IPS DF 6.9 (cell line): ENCODE measurements at regions not wholly inside any gene's neighbourhood (a gene's known extent, or its start where the extent isn't known, plus 50 kb on each side); places are given as distances from the start of the nearest gene placed in this dataset.

Experiments
- DNase-seq: peaks from one replicate; pipeline ENCODE4 v3.0.0-alpha.2; 2013; ENCODE audit warnings: low read depth, low spot score
- H3K27ac ChIP-seq: one replicate; pipeline ENCODE4 v1.5.1; 2013; ENCODE audit warnings: low read length, control low read depth
- H3K27me3 ChIP-seq: 2 replicates; pipeline ENCODE4 v1.6.1; 2013; ENCODE audit warnings: mild to moderate bottlenecking, low read length; ENCODE audit not compliant: control insufficient read depth, insufficient read depth
- H3K36me3 ChIP-seq: 2 replicates; pipeline ENCODE4 v1.6.1; 2013; ENCODE audit warnings: low read length; ENCODE audit not compliant: control insufficient read depth, insufficient read depth
- H3K4me1 ChIP-seq: 2 replicates; pipeline ENCODE4 v1.6.1; 2013; ENCODE audit warnings: low read length; ENCODE audit not compliant: control insufficient read depth, insufficient read depth
- H3K4me3 ChIP-seq: 2 replicates; pipeline ENCODE4 v1.5.1; 2013; ENCODE audit warnings: mild to moderate bottlenecking, low read length
- H3K9me3 ChIP-seq: 2 replicates; pipeline ENCODE4 v1.6.1; 2013; ENCODE audit warnings: low read length, inconsistent platforms; ENCODE audit not compliant: control insufficient read depth, insufficient read depth
- WGBS: extraction: QIAGEN DNeasy Blood & Tissue Kit; methylation state at CpG from one replicate; pipeline ENCODE4 v1.1.7; 2013; ENCODE audit warnings: mixed read lengths, missing lambda C conversion rate; ENCODE audit not compliant: insufficient read length, insufficient coverage; 5-methylcytosine and 5-hydroxymethylcytosine counted together

- Histone ChIP-seq H3K4me3 (no peak overlapping the region), H3K9me3 (no peaks in the 10 kb centered on the region), H3K27me3 (no peaks in the 10 kb centered on the region), H3K27ac (no peak overlapping the region), H3K4me1 (no peaks in the 10 kb centered on the region), H3K36me3 (no peaks in the 10 kb centered on the region)
- DNase-seq = no peak
- no CpG with 5 or more reads among the region's 1 CpG for WGBS
These were observed 272.0 kb downstream of the DMRTA1 start for GRCh38 chr9:22718653-22719052.

GRCh38 chr9:22722492-22722891 lies 275.9 kb downstream of the DMRTA1 start:
- DNase-seq = no peak
- H3K36me3 ChIP-seq = no peaks in the 10 kb centered on the region
- H3K4me1 ChIP-seq = no peaks in the 10 kb centered on the region
- WGBS = no CpG with 5 or more reads among the region's 2 CpGs
- no peak overlapping the region for H3K4me3 ChIP-seq
- H3K27me3 ChIP-seq = no peaks in the 10 kb centered on the region
- no peak overlapping the region for H3K27ac ChIP-seq
- H3K9me3 ChIP-seq = no peaks in the 10 kb centered on the region

GRCh38 chr9:22731786-22732185 lies 285.2 kb downstream of the DMRTA1 start:
- H3K27ac ChIP-seq = no peak overlapping the region
- no CpG with 5 or more reads among the region's 3 CpGs for WGBS

DNA sequence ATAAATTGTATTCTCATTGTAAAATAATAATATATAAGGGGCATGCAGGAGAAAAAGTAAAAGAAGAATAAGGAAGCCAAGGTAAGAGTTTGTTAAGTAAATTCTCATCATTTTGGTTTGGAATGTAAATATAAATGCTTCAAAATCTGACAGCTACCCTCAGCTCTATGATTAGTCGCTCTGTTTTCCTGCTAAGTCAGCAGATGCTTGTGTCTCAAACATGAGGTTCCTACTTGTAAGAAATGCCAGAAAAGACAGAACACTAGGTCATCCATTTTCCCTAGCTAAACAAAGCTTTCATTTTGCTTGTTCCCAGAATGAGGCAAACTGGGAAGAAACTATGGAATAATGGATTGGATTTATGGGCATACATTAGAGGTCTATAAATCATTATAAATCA lies 293.1 kb downstream of the DMRTA1 start:
- WGBS = no CpG with 5 or more reads among the region's 1 CpG
- H3K4me3 ChIP-seq = no peak overlapping the region
- H3K27me3 ChIP-seq = no peaks in the 10 kb centered on the region
- DNase-seq = no peak
- no peaks in the 10 kb centered on the region for H3K4me1 ChIP-seq
- H3K36me3 ChIP-seq = no peaks in the 10 kb centered on the region
- no peaks in the 10 kb centered on the region for H3K9me3 ChIP-seq
- H3K27ac ChIP-seq = no peak overlapping the region

More at GRCh38 chr9:22731786-22732185, 285.2 kb downstream of the DMRTA1 start:
- Histone ChIP-seq H3K9me3 (no peaks in the 10 kb centered on the region), H3K36me3 (no peaks in the 10 kb centered on the region), H3K4me3 (no peak overlapping the region), H3K27me3 (no peaks in the 10 kb centered on the region), H3K4me1 (no peaks in the 10 kb centered on the region)
- no peak for DNase-seq

DNA sequence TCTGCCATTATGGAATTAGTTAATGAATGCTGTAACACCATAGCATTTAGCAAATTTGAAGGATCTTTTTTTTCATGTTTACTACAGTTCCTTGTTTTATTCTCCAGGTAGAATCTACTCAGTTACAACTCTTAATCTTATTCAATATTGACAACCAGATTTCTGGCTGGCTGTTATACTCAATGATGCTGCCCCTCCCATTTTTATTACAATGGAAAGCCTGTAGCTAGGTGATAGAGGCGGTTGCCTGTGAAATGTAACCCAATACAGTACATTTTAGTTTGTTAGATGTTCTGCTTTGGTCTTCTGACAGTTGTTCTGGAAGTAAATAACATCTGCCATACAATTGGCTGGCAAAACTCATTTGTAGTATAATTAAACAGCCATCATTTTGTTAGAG lies 294.2 kb downstream of the DMRTA1 start:
- no peak for DNase-seq
- WGBS = no CpG with 5 or more reads among the region's 1 CpG

DNA sequence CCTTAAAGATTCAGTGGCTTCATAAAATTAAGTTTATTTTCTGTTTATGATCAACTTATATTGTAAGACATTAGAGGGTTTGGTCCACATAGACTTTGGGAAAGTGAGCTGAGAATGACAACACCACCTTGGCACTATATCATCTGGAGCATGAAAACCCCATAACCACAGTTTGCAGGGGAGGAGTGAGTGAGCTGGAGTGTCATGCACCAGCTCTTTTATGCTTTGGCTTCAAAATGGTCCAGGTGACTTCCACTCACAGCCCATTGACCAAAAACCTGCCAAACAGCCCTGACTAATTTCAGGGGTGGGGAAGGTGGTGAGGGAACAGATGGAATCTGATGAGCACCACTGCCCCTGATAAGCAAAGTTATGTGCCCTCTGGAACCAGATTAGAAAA lies 295.8 kb downstream of the DMRTA1 start:
- H3K4me3 ChIP-seq = no peak overlapping the region
- H3K36me3 ChIP-seq = no peaks in the 10 kb centered on the region
- no peak overlapping the region for H3K27ac ChIP-seq
- no peaks in the 10 kb centered on the region for H3K4me1 ChIP-seq
- no peak for DNase-seq
- H3K27me3 ChIP-seq = no peaks in the 10 kb centered on the region
- H3K9me3 ChIP-seq = no peaks in the 10 kb centered on the region

More for the DNA sequence above, 294.2 kb downstream of the DMRTA1 start:
- Histone ChIP-seq H3K9me3 (no peaks in the 10 kb centered on the region), H3K36me3 (no peaks in the 10 kb centered on the region), H3K27ac (no peak overlapping the region), H3K4me1 (no peaks in the 10 kb centered on the region), H3K4me3 (no peak overlapping the region), H3K27me3 (no peaks in the 10 kb centered on the region)

DNA sequence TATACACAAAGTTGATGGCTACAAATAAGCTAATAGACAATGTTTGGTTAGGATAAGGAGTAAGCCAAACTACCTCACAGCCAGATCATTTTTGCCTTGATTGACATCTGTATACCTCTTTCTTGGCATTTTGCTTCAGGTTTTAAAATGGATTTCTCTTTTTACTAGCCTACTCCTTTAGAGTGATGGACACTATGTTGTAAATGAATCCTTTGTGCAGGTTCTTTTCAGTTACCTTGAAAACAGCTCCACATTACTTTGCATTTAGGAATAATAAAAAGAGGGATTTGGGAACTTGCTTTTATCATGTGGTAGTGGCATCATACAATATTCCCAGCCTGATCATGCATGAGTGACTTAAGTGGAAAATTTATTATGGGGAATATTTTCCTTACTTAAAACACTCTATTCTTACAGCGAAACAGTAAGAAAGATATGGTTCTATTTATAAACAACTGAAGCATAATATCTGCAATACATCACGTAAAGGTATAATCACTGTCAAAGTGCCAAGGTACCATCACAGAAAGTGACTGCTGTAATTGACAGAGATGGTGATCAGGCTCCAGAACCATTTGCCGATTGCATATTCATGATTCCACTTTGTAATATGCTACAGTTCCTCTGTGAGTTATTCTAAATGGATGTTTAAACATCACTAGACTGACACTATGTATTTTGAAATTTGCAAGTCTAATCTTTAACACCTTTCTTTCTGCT lies 327.0 kb downstream of the DMRTA1 start:
- no peak for DNase-seq
- Histone ChIP-seq H3K9me3 (no peaks in the 10 kb centered on the region), H3K4me3 (no peak overlapping the region), H3K27me3 (peaks cover 1% of the 10 kb centered on the region; the same call in 1 of the 2 replicates), H3K27ac (no peak overlapping the region), H3K4me1 (no peaks in the 10 kb centered on the region; the same call in 1 of the 2 replicates), H3K36me3 (no peaks in the 10 kb centered on the region)
- no CpG with 5 or more reads among the region's 3 CpGs for WGBS

DNA sequence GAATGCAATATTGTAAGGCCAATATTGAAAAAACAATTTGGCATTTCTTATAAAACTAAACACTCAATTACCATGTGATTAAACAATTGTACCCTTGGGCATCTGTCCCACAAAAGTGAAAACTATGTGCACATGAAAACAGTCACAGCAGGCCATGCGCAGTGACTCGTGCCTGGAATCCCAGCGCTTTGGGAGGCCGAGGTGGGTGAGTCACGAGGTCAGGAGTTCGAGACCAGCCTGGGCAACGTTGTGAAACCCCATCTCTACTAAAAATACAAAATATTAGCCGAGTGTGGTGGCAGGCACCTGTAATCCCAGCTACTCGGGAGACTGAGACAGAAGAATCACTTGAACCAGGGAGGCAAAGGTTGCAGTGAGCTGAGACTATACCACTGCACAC lies 343.7 kb downstream of the DMRTA1 start:
- no CpG with 5 or more reads among the region's 9 CpGs for WGBS
- H3K4me3 ChIP-seq = no peak overlapping the region
- no peak for DNase-seq
- no peaks in the 10 kb centered on the region for H3K27me3 ChIP-seq
- no peaks in the 10 kb centered on the region for H3K4me1 ChIP-seq
- H3K9me3 ChIP-seq = no peaks in the 10 kb centered on the region
- no peak overlapping the region for H3K27ac ChIP-seq
- H3K36me3 ChIP-seq = no peaks in the 10 kb centered on the region

- no CpG with 5 or more reads among the region's 1 CpG for WGBS
- no peak for DNase-seq
- Histone ChIP-seq H3K9me3 (no peaks in the 10 kb centered on the region), H3K27ac (no peak overlapping the region), H3K36me3 (no peaks in the 10 kb centered on the region), H3K4me1 (no peaks in the 10 kb centered on the region), H3K27me3 (no peaks in the 10 kb centered on the region), H3K4me3 (no peak overlapping the region)
These were observed 362.3 kb downstream of the DMRTA1 start for GRCh38 chr9:22808876-22809275.

DNA sequence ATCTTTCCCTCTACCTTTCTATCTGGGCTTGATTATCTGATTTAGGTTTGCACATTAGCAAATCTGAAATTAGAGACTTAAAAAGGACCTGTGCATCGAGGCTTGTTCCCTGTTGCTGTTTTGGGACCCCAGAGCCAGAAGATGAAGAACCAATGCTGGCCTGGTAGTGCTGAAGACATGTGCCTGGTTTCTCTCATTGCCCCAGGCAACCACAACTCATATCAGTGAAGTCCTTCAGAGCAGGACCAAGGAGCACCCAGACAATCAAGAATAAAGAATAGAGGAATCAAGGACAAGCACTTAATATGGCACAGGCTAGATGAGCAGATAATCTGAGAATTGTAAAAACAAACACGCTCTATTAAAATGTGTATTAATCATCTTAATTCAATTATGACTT lies 362.7 kb downstream of the DMRTA1 start:
- Histone ChIP-seq H3K4me3 (no peak overlapping the region), H3K9me3 (no peaks in the 10 kb centered on the region), H3K36me3 (no peaks in the 10 kb centered on the region), H3K27me3 (no peaks in the 10 kb centered on the region), H3K27ac (no peak overlapping the region), H3K4me1 (no peaks in the 10 kb centered on the region)
- DNase-seq = no peak
- no CpG with 5 or more reads among the region's 2 CpGs for WGBS

DNA sequence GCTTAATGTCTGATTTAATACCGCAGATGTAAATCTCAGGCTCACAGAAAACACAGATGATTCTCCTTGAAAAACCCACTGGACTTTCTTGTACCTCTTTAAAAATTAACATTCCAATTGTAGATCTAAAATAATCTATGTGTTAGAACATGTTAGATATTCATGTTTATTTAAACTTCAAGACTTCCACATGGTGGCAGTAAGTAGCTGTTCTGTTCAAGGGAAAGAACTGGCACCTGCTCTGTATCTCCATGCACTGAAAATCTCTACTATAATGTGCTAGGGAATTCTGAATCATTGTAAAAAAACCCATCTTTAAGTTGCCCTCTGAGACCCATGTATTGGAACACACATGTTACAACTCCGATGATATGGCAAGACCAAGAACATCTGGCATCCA lies 366.9 kb downstream of the DMRTA1 start:
- no peaks in the 10 kb centered on the region for H3K9me3 ChIP-seq
- no peaks in the 10 kb centered on the region for H3K27me3 ChIP-seq
- no peak overlapping the region for H3K4me3 ChIP-seq
- no peak overlapping the region for H3K27ac ChIP-seq
- no peaks in the 10 kb centered on the region for H3K36me3 ChIP-seq
- no peak for DNase-seq
- no peaks in the 10 kb centered on the region for H3K4me1 ChIP-seq
- WGBS = no CpG with 5 or more reads among the region's 2 CpGs
